Left kidney (tissue), 1 donor: ENCODE measurements at regions not wholly inside any gene's neighbourhood (a gene's known extent, or its start where the extent isn't known, plus 50 kb on each side); places are given as distances from the start of the nearest gene placed in this dataset.

Source experiments
- DNase-seq: peaks from one replicate; pipeline ENCODE4 v3.0.0-alpha.2; 2013

DNA sequence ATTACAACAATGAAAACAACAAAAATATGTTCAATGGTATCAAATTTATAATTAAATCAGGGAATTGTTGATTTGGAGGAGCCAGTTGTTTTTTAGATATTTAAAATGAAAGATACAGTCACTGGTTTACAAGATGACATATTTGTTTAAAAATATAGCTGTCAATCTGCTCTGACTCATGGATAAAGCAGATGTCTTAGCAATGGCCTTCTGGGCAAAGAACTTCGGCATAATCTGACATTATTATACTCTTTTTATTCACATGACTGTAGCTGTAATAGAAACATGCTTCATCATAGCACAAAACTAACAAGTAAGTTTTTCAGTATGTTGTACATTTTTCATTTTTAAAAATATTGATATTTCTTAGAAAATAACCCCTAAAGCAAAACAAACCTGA lies 267.4 kb downstream of the CENPW start:
- DNase-seq, result no peak

DNA sequence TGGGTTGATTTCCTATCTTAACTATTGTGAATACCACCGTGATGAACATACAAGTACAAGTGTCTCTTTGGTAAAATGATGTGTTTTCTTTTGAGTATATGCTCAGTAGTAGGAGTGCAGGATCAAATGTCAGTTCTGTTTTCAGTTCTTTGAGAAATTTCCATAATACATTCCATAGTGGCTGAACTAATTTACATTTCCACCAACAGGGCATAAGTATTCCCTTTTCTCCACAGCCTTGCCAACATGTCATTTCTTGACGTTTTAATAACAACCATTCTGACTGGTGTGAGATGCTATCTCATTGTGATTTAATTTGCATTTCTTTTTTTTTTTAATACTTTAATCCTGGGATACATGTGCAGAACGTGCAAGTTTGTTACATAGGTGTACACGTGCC lies 268.8 kb downstream of the CENPW start:
- DNase-seq, result no peak

- DNase-seq, result no peak
Measured at GRCh38 chr6:126614642-126615504, 275.0 kb downstream of the CENPW start.

GRCh38 chr6:126616866-126617265 lies 277.0 kb downstream of the CENPW start:
- no peak for DNase-seq

- no peak for DNase-seq
Measured at GRCh38 chr6:126618639-126619343, 278.9 kb downstream of the CENPW start.

- DNase-seq, result no peak
Measured at GRCh38 chr6:126620719-126621118, 280.8 kb downstream of the CENPW start.

DNA sequence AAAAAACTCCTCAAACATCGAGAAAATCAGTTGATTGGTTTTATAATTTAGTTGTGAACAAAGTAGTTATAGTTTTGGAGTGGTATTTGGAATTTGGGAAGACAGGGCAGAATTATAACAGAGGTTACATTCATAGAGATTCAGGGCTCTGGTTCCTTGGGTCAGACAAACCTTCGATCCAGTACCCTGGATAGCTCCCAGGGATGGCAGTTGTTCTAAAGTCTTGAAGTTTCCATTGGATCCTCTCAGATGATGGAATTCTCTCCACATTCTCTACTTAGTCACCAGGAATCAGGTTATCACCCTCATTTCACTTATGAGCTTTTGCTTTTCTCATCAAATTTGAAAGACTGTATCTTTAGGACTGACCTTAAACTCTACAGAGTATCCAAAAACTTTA lies 285.1 kb downstream of the CENPW start:
- peak; percentile 50 for DNase-seq

GRCh38 chr6:126628125-126628524 lies 288.2 kb downstream of the CENPW start:
- DNase-seq, result no peak

GRCh38 chr6:126631363-126631762 lies 291.4 kb downstream of the CENPW start:
- DNase-seq, result peak; percentile 53

DNA sequence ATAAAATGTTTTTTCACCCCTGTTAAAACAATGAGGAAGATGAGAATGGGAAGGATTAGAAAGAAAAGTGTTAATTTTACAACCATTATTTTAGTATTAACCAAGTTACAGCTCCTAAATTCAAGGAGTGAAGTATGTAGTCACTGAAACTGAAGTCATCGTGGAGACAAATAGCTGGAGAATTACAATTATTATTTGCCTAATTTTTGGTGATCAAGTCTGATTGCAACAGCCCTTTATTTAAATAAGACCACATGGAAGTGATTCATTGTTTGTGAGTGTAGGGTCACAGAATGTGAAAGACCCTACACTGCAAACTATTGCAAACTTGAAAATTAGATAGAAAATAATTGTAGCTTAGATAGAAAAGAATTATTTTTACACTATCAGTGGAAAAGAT lies 292.4 kb downstream of the CENPW start:
- DNase-seq, result no peak

DNA sequence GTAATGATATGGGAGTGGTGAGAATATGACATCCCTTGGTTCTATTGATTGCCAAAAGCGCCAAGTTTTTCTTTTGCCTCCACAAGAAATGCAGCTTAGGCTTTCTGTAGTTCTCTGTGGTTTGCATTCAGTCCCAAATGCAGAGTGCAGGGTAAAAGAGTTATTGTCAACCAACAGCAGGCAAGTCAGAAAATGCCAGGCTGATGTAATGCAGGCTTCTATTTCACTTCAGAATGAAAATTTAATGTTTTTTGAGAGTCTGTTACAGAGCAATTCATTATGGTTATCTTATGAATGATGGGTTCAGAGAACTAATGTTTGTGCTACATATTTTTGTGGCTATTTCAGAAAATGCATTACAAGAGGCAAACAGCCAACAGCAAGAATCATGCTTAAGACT lies 293.5 kb downstream of the CENPW start:
- no peak for DNase-seq

DNA sequence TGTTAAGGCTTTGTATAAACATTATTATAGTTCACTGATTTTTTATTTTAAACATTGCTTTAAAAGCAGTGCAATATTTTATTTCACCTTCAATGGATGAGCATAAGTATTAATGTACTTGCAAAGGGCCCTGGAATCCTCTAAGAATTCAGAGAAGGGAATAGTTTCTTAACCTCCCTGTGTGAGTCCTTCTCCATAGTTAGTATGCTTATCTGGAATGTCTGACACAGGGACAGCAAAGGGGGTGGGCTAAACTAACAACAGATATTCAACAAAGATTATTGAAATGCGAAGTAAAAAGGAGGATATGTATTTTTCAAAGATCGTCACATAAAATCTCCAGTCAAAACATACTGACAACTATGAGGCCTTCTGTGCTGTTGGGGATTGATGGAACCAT lies 300.4 kb downstream of the CENPW start:
- no peak for DNase-seq

- no peak for DNase-seq
Measured at GRCh38 chr6:126640921-126641320, 301.0 kb downstream of the CENPW start.

DNA sequence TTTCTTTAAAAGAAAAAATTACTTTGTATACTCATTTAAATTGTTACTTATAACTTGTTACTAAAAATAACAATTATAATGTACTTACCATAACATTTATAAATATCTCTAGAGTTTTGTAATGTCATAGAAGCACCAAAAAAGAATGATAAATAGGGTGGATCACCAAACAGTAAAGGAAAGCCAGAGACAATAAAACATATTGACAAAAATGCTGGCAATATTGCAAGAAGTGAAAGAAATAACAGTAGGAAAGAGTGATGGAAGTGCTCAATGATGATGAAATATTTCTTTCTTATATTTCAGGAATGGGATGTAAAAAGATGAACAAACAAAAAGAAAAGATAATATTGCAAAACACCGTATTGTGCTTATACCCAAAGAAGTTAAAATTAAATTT lies 301.7 kb downstream of the CENPW start:
- DNase-seq, result no peak

DNA sequence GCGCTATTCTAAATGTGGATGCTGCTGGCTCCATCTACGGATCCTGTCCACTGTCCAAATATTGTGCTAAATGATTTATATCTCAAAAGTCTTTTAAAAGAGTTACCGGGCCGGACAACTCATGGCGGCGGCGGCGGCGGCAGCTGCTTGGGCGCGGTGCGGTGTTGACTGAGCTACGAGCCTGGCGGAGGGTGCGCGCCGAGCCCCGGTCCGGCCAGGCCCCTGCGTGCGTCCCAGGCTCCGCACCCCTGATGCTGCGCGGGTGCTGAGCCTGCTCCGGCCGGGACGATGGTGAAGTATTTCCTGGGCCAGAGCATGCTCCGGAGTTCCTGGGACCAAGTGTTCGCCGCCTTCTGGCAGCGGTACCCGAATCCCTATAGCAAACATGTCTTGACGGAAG lies 303.4 kb downstream of the CENPW start:
- DNase-seq, result no peak

GRCh38 chr6:126650931-126651330 lies 311.0 kb downstream of the CENPW start:
- no peak for DNase-seq

- DNase-seq, result peak; percentile 42
Measured at GRCh38 chr6:126657561-126658175, 317.8 kb downstream of the CENPW start.

DNA sequence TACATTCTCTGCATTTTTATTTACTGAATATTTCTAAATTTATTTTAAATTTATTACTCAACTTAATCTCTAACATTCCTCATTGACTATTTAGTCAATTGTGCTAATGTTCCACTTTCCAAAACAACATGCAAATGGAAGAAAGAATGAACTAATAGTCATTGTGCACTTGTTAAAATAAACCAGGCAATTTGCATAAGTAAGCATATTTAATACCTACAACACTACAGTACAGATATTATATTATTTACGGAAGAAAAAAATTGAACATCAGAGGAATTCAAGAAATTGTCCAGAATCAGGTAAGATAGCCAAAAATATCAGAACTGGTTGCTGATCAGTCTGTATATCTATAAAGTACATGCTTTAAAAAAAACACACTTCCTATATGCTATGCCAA lies 320.5 kb downstream of the CENPW start:
- DNase-seq, result no peak

GRCh38 chr6:126661646-126662045 lies 321.7 kb downstream of the CENPW start:
- no peak for DNase-seq

- DNase-seq, result no peak
Measured at GRCh38 chr6:126662966-126663365, 323.1 kb downstream of the CENPW start.

DNA sequence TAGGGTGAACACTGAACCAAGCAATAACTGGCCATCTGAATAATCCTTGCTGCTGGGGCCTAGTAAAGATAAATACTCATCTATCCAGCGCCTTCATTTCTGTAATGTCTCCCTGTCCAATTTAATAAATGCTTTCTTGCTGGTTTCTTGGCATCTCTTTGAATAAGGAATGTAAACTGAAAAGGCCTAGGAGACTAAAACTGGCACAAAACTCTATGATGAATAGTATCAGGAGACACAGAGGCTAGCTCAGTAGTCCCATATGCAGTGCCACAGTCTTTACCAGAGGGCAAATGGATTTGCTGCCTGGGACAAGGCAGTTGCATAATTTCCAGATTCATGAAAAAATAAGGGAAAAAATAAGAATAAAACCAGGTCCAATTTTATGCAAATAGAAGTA lies 324.4 kb downstream of the CENPW start:
- no peak for DNase-seq

DNA sequence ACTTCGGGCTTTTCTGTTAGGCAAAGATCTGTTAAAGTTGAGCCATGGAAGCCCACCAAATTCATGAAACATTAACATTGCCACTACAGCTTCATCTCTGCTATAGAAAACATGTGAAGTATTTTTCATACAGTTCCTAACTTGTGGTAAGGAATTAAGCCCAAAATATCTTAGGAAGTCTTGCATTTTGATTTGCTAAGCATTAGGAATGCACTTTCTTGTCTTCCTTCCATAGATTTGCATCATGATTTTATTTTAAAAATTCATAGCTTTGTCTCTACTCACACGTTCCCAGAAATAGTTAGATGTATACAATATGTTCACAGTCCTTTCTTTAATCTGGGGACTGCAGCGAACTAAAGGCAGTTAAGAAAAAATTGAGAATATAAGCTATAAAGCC lies 325.6 kb downstream of the CENPW start:
- DNase-seq, result no peak

- DNase-seq, result no peak
Measured at GRCh38 chr6:126667071-126667470, 327.2 kb downstream of the CENPW start.
